Kidney epithelial cell (primary cell): ENCODE measurements at regions not wholly inside any gene's neighbourhood (a gene's known extent, or its start where the extent isn't known, plus 50 kb on each side); places are given as distances from the start of the nearest gene placed in this dataset.

Source experiments
- DNase-seq: peaks from one replicate; pipeline ENCODE4 v3.0.0-alpha.2; 2010; ENCODE audit warnings: low read depth
- H3K27me3 ChIP-seq: 2 replicates; pipeline ENCODE4 v1.6.0; 2011; ENCODE audit warnings: low read length; ENCODE audit not compliant: control insufficient read depth, insufficient read depth
- H3K36me3 ChIP-seq: 2 replicates; pipeline ENCODE4 v1.5.1; 2011; ENCODE audit warnings: low read length; ENCODE audit not compliant: control insufficient read depth, insufficient read depth
- H3K4me3 ChIP-seq: 2 replicates; pipeline ENCODE4 v1.5.1; 2011; ENCODE audit warnings: low read depth, mild to moderate bottlenecking, control low read depth, low read length
- CTCF ChIP-seq: IDR thresholded peaks from 2 replicates; pipeline ENCODE4 v1.5.1; 2011; ENCODE audit warnings: mild to moderate bottlenecking, moderate library complexity, low read length, control low read depth, inconsistent platforms; ENCODE audit not compliant: insufficient read depth, poor library complexity, severe bottlenecking

GRCh38 chr1:199789141-199789540 lies 238.4 kb upstream of the NR5A2 start:
- H3K36me3 ChIP-seq, result no peaks in the 10 kb centered on the region
- H3K27me3 ChIP-seq, result no peaks in the 10 kb centered on the region
- no peak for TF ChIP-seq CTCF
- H3K4me3 ChIP-seq, result no peak overlapping the region
- no peak for DNase-seq

- H3K4me3 ChIP-seq, result no peak overlapping the region
- no peaks in the 10 kb centered on the region for H3K36me3 ChIP-seq
- no peaks in the 10 kb centered on the region for H3K27me3 ChIP-seq
- TF ChIP-seq CTCF, result no peak
- no peak for DNase-seq
These were observed 236.0 kb upstream of the NR5A2 start for GRCh38 chr1:199791495-199791894.

GRCh38 chr1:199792874-199793273 lies 234.6 kb upstream of the NR5A2 start:
- Histone ChIP-seq H3K4me3 (no peak overlapping the region), H3K36me3 (no peaks in the 10 kb centered on the region), H3K27me3 (no peaks in the 10 kb centered on the region)
- DNase-seq, result no peak
- no peak for TF ChIP-seq CTCF

- no peak for TF ChIP-seq CTCF
- no peak for DNase-seq
- H3K4me3 ChIP-seq, result no peak overlapping the region
- H3K36me3 ChIP-seq, result no peaks in the 10 kb centered on the region
- no peaks in the 10 kb centered on the region for H3K27me3 ChIP-seq
These were observed 233.2 kb upstream of the NR5A2 start for GRCh38 chr1:199794105-199794863.

- TF ChIP-seq CTCF, result no peak
- no peak for DNase-seq
- Histone ChIP-seq H3K36me3 (no peaks in the 10 kb centered on the region), H3K27me3 (no peaks in the 10 kb centered on the region), H3K4me3 (no peak overlapping the region)
These were observed 228.4 kb upstream of the NR5A2 start for GRCh38 chr1:199799116-199799515.

GRCh38 chr1:199804526-199804925 lies 223.0 kb upstream of the NR5A2 start:
- no peaks in the 10 kb centered on the region for H3K36me3 ChIP-seq
- DNase-seq, result no peak
- no peaks in the 10 kb centered on the region for H3K27me3 ChIP-seq
- TF ChIP-seq CTCF, result no peak
- no peak overlapping the region for H3K4me3 ChIP-seq
